Thoracic aorta (tissue), 2 donors: ENCODE measurements at regions not wholly inside any gene's neighbourhood (a gene's known extent, or its start where the extent isn't known, plus 50 kb on each side); places are given as distances from the start of the nearest gene placed in this dataset.

Experiments used
- ATAC-seq: fragments of 150-250 bp; one replicate; pipeline ENCODE4 v1.8.0; 2017; ENCODE audit warnings: low read depth; ENCODE audit not compliant: insufficient number of reproducible peaks, low FRiP score
- DNase-seq: peaks from one replicate; pipeline ENCODE4 v3.0.0-alpha.2; 2020; ENCODE audit warnings: low spot score
- H3K27ac ChIP-seq, 2 donors: fragments of 200-600 bp; sonication (generic); 1 replicate in 1 of 2; 2 replicates in 1 of 2; pipeline ENCODE4 v1.5.1; 2016; ENCODE audit warnings: mild to moderate bottlenecking in 2 of 2, moderate library complexity in 2 of 2
- H3K27me3 ChIP-seq: fragments of 200-600 bp; sonication (generic); replicated peaks from 2 replicates; pipeline ENCODE4 v1.6.0; 2016; ENCODE audit warnings: mild to moderate bottlenecking; ENCODE audit not compliant: insufficient read depth
- H3K36me3 ChIP-seq: fragments of 200-600 bp; sonication (generic); one replicate; pipeline ENCODE4 v1.5.1; 2016
- H3K4me1 ChIP-seq, 2 donors: fragments of 200-600 bp; sonication (generic); 1 replicate in 1 of 2; 2 replicates in 1 of 2; pipeline versions ENCODE4 v1.5.1 to v1.6.0; 2016; ENCODE audit warnings: low read depth in 2 of 2, mild to moderate bottlenecking in 1 of 2; ENCODE audit not compliant: control insufficient read depth in 1 of 2
- H3K4me3 ChIP-seq: fragments of 200-600 bp; sonication (generic); 2 replicates; pipeline ENCODE4 v1.5.1; 2016; ENCODE audit warnings: mild to moderate bottlenecking
- H3K9me3 ChIP-seq: fragments of 200-600 bp; sonication (generic); 2 replicates; pipeline ENCODE4 v1.5.1; 2016
- CTCF ChIP-seq: fragments of 200-600 bp; sonication (generic); IDR thresholded peaks from one replicate; pipeline ENCODE4 v1.5.1; 2019; ENCODE audit warnings: antibody characterized with exemption

- H3K4me1 ChIP-seq: no peaks in the 10 kb centered on the region
- DNase-seq (no peak), ATAC-seq (no peak)
- no peaks in the 10 kb centered on the region for H3K36me3 ChIP-seq
- no peak overlapping the region for H3K4me3 ChIP-seq
- no peak for TF ChIP-seq CTCF
- H3K27me3 ChIP-seq: no peaks in the 10 kb centered on the region
- H3K9me3 ChIP-seq: no peaks in the 10 kb centered on the region
- H3K27ac ChIP-seq: no peak overlapping the region
These were observed 691.7 kb downstream of the FAM133A start for GRCh38 chrX:94365736-94366135.

GRCh38 chrX:94366616-94367015, 692.6 kb downstream of the FAM133A start:
- Histone ChIP-seq H3K4me3 (no peak overlapping the region), H3K36me3 (no peaks in the 10 kb centered on the region), H3K27ac (no peak overlapping the region), H3K9me3 (no peaks in the 10 kb centered on the region), H3K27me3 (no peaks in the 10 kb centered on the region), H3K4me1 (no peaks in the 10 kb centered on the region)
- DNase-seq (no peak), ATAC-seq (no peak)
- TF ChIP-seq CTCF: no peak

- Histone ChIP-seq H3K4me1 (no peaks in the 10 kb centered on the region), H3K4me3 (no peak overlapping the region), H3K27ac (no peak overlapping the region), H3K36me3 (no peaks in the 10 kb centered on the region), H3K9me3 (no peaks in the 10 kb centered on the region), H3K27me3 (no peaks in the 10 kb centered on the region)
- no peak for TF ChIP-seq CTCF
- DNase-seq (no peak), ATAC-seq (no peak)
These were observed 715.0 kb downstream of the FAM133A start for GRCh38 chrX:94389044-94389443.

GRCh38 chrX:94400488-94400887, 726.5 kb downstream of the FAM133A start:
- ATAC-seq: no peak
- no peak overlapping the region for H3K4me3 ChIP-seq
- no peaks in the 10 kb centered on the region for H3K27me3 ChIP-seq
- no peak for TF ChIP-seq CTCF
- H3K27ac ChIP-seq: no peak overlapping the region
- H3K9me3 ChIP-seq: no peaks in the 10 kb centered on the region
- DNase-seq: no peak
- H3K4me1 ChIP-seq: no peaks in the 10 kb centered on the region
- H3K36me3 ChIP-seq: no peaks in the 10 kb centered on the region

GRCh38 chrX:94401426-94401825, 727.4 kb downstream of the FAM133A start:
- Histone ChIP-seq H3K27ac (no peak overlapping the region), H3K36me3 (no peaks in the 10 kb centered on the region), H3K27me3 (no peaks in the 10 kb centered on the region), H3K9me3 (no peaks in the 10 kb centered on the region), H3K4me3 (no peak overlapping the region), H3K4me1 (no peaks in the 10 kb centered on the region)
- ATAC-seq: no peak
- DNase-seq: no peak
- TF ChIP-seq CTCF: no peak
